GM12878 (cell line): ENCODE measurements at regions not wholly inside any gene's neighbourhood (a gene's known extent, or its start where the extent isn't known, plus 50 kb on each side); places are given as distances from the start of the nearest gene placed in this dataset.

Source experiments
- ATAC-seq: fragments of 200-7000 bp; cut with Tn5 transposase; 3 replicates; pipeline ENCODE4 v1.9.1; 2020; ENCODE audit warnings: mild to moderate bottlenecking, moderate library complexity
- BruUV-seq: library from RNA; stranded (reverse); fragments of 400-500 nt; replicated peaks from 2 replicates; lab custom pipeline; 2021; lab: Mats Ljungman, UMichigan
- CTCF ChIA-PET: fragments of 300-600 bp; sonication (Branson Sonifier 250); formaldehyde crosslinking; extraction: SDS; loops from one replicate; lab custom pipeline; 2021; ENCODE audit warnings: inconsistent platforms; lab: Yijun Ruan, JAX
- POLR2A ChIA-PET: fragments of 350-600 bp; formaldehyde crosslinking; extraction: SDS; loops from one replicate; lab custom pipeline; 2021; ENCODE audit warnings: inconsistent platforms; lab: Charles Lee
- RAD21 ChIA-PET: fragments of 300-600 bp; sonication (Branson Sonifier 250); formaldehyde crosslinking; loops from one replicate; lab custom pipeline; 2023; ENCODE audit warnings: antibody characterized with exemption; ENCODE audit not compliant: unreplicated experiment; lab: Charles Lee
- SMC1A ChIA-PET: fragments of 300-600 bp; sonication (Branson Sonifier 250); formaldehyde crosslinking; loops from one replicate; lab custom pipeline; 2023; ENCODE audit not compliant: unreplicated experiment, uncharacterized antibody; lab: Charles Lee
- DNase-seq: peaks from one replicate; pipeline ENCODE4 v3.0.0-alpha.2; 2011; ENCODE audit warnings: low read depth, low spot score
- FAIRE-seq: peaks from 3 replicates; lab custom pipeline; 2011; peaks lifted over from hg19 to GRCh38; lab: Jason Lieb, UNC
- H2AFZ ChIP-seq: 2 replicates; pipeline ENCODE4 v1.6.0; 2011; ENCODE audit warnings: low read depth, low read length, control low read depth; ENCODE audit not compliant: control insufficient read depth
- H3K27ac ChIP-seq: 2 replicates; pipeline ENCODE4 v1.5.1; 2011; ENCODE audit warnings: control low read depth; ENCODE audit not compliant: control insufficient read depth, insufficient read depth
- H3K27me3 ChIP-seq, 2 experiments: replicated peaks in 1 of 2; 2 replicates each; pipeline versions ENCODE4 v1.6.0 to v1.6.1; 2011; ENCODE audit warnings: low read length in 1 of 2; ENCODE audit not compliant: control insufficient read depth in 2 of 2, insufficient read depth in 2 of 2
- H3K36me3 ChIP-seq, 2 experiments: 2 replicates each; pipeline ENCODE4 v1.5.1; 2011; ENCODE audit warnings: low read length in 1 of 2; ENCODE audit not compliant: control insufficient read depth in 2 of 2, insufficient read depth in 2 of 2
- H3K4me1 ChIP-seq: 2 replicates; pipeline ENCODE4 v1.6.1; 2011; ENCODE audit warnings: mild to moderate bottlenecking, low read length, moderate library complexity, mixed read lengths; ENCODE audit not compliant: control insufficient read depth, insufficient read depth
- H3K4me2 ChIP-seq: 2 replicates; pipeline ENCODE4 v1.6.0; 2011; ENCODE audit warnings: control low read depth; ENCODE audit not compliant: control insufficient read depth, insufficient read depth
- H3K4me3 ChIP-seq: fragments of 200-600 bp; sonication (generic); 2 replicates; pipeline ENCODE4 v1.5.1; 2016
- H3K79me2 ChIP-seq: 2 replicates; pipeline ENCODE4 v1.6.0; 2011; ENCODE audit warnings: low read length; ENCODE audit not compliant: control insufficient read depth, insufficient read depth
- H3K9ac ChIP-seq: 2 replicates; pipeline ENCODE4 v1.8.0; 2011; ENCODE audit warnings: low read length, control low read depth, mixed read lengths; ENCODE audit not compliant: control insufficient read depth, insufficient read depth
- H3K9me3 ChIP-seq: replicated peaks from 3 replicates; pipeline ENCODE4 v1.5.1; 2011; ENCODE audit warnings: mild to moderate bottlenecking, low read length; ENCODE audit not compliant: control insufficient read depth, insufficient read depth
- H4K20me1 ChIP-seq: 2 replicates; pipeline ENCODE4 v1.6.0; 2011; ENCODE audit not compliant: control insufficient read depth, insufficient read depth
- CREB1 ChIP-seq: IDR thresholded peaks from 2 replicates; pipeline ENCODE4 v1.6.1; 2012; ENCODE audit warnings: low read depth, mild to moderate bottlenecking, inconsistent platforms
- E2F8 ChIP-seq: fragments of 450-650 bp; IDR thresholded peaks from 2 replicates; pipeline ENCODE4 v1.6.1; 2018; ENCODE audit warnings: mild to moderate bottlenecking, low read depth, moderate library complexity; ENCODE audit not compliant: partially characterized antibody
- EZH2 ChIP-seq: IDR thresholded peaks from 2 replicates; pipeline ENCODE4 v1.6.1; 2012; ENCODE audit warnings: low read depth, mild to moderate bottlenecking, control low read depth, inconsistent platforms, low read length, borderline replicate concordance; ENCODE audit not compliant: control insufficient read depth
- HDAC2 ChIP-seq: fragments of 200-600 bp; sonication (generic); IDR thresholded peaks from 2 replicates; pipeline ENCODE4 v1.6.1; 2017
- HSF1 ChIP-seq: fragments of 150-350 bp; IDR thresholded peaks from 2 replicates; pipeline ENCODE4 v1.6.1; 2014; ENCODE audit warnings: mild to moderate bottlenecking, low read depth, low read length
- IRF5 ChIP-seq: fragments of 450-650 bp; IDR thresholded peaks from 2 replicates; pipeline ENCODE4 v1.6.1; 2017; ENCODE audit warnings: borderline replicate concordance
- KAT2A ChIP-seq: conservative IDR thresholded peaks from 2 replicates; pipeline ENCODE4 v1.6.1; 2011; ENCODE audit warnings: low read depth, low read length; ENCODE audit not compliant: control insufficient read depth
- REST ChIP-seq: IDR thresholded peaks from 2 replicates; pipeline ENCODE4 v1.6.1; 2012; ENCODE audit warnings: mild to moderate bottlenecking, low read depth, low read length
- SIX5 ChIP-seq: IDR thresholded peaks from 2 replicates; pipeline ENCODE4 v1.6.1; 2011; ENCODE audit warnings: mild to moderate bottlenecking, low read depth, low read length, moderate library complexity; ENCODE audit not compliant: severe bottlenecking
- TCF7 ChIP-seq: IDR thresholded peaks from 2 replicates; pipeline ENCODE4 v1.6.1; 2014; ENCODE audit warnings: antibody characterized with exemption, borderline replicate concordance
- ZNF384 ChIP-seq: IDR thresholded peaks from 2 replicates; pipeline ENCODE4 v1.6.1; 2012; ENCODE audit warnings: low read depth, mild to moderate bottlenecking, low read length, improper control_type of control experiment, borderline replicate concordance
- ZNF622 ChIP-seq: fragments of 450-650 bp; IDR thresholded peaks from 2 replicates; pipeline ENCODE4 v1.6.1; 2017; ENCODE audit warnings: mild to moderate bottlenecking, inconsistent platforms
- ZSCAN29 ChIP-seq: fragments of 450-650 bp; IDR thresholded peaks from 2 replicates; pipeline ENCODE4 v1.6.1; 2017; ENCODE audit warnings: mild to moderate bottlenecking, moderate library complexity
- in situ Hi-C: fragments of 300-500 bp; cut with MboI; formaldehyde crosslinking; loops from 9 replicates; pipeline ENCODE4 v1.14.3; 2018; ENCODE audit warnings: mixed read lengths
- intact Hi-C: fragments of 100-400 bp; cut with micrococcal nuclease; formaldehyde crosslinking; loops from one replicate; pipeline ENCODE4 v1.14.2; 2022; ENCODE audit not compliant: unreplicated experiment

GRCh38 chr12:87775051-87775450 lies 254.2 kb downstream of the C12orf50 start:
- H4K20me1 ChIP-seq: no peaks in the 10 kb centered on the region
- ATAC-seq: no peak
- ChIA-PET CTCF (no interaction called here), RAD21 (no interaction called here), POLR2A (no interaction called here), SMC1A (interaction anchor here (0.8 to 1.6 kb wide), 2 partner anchors 9 to 13 kb away, joined by 3 read pairs; no protein-coding TSS in a partner anchor)
- H3K4me3 ChIP-seq: no peak overlapping the region
- H3K27ac ChIP-seq: no peak overlapping the region
- no peak for DNase-seq
- intact Hi-C loops (no loop called here), in situ Hi-C loops (no loop called here)
- TF ChIP-seq REST: no peak
- TF ChIP-seq TCF7: no peak
- no peak for TF ChIP-seq EZH2
- no peak for TF ChIP-seq ZNF622
- TF ChIP-seq SIX5: no peak
- no peak for TF ChIP-seq CREB1
- TF ChIP-seq ZNF384: no peak
- TF ChIP-seq ZSCAN29: no peak
- TF ChIP-seq HDAC2: no peak
- no peak for TF ChIP-seq E2F8
- no peak for TF ChIP-seq HSF1
- TF ChIP-seq IRF5: no peak
- TF ChIP-seq KAT2A: no peak
- no peak for FAIRE-seq
- no peaks in the 10 kb centered on the region for H3K9me3 ChIP-seq
- no peak overlapping the region for H3K9ac ChIP-seq
- H3K4me2 ChIP-seq: no peak overlapping the region
- no peaks in the 10 kb centered on the region for H3K4me1 ChIP-seq
- no peaks in the 10 kb centered on the region for H3K79me2 ChIP-seq
- no TSS peak for BruUV-seq
- H2AFZ ChIP-seq: no peak overlapping the region
- H3K36me3 ChIP-seq: no peaks in the 10 kb centered on the region
- H3K27me3 ChIP-seq: no peaks in the 10 kb centered on the region
